PC-3 (cell line): ENCODE measurements at regions not wholly inside any gene's neighbourhood (a gene's known extent, or its start where the extent isn't known, plus 50 kb on each side); places are given as distances from the start of the nearest gene placed in this dataset.

Experiments used
- ATAC-seq: fragments of 200-7000 bp; cut with Tn5 transposase; 2 replicates; pipeline ENCODE4 v1.9.1; 2020; ENCODE audit warnings: mild to moderate bottlenecking, moderate library complexity
- BruUV-seq: library from RNA; stranded (reverse); fragments of 400-500 nt; replicated peaks from 2 replicates; lab custom pipeline; 2021; lab: Mats Ljungman, UMichigan
- CTCF ChIA-PET: fragments of 300-600 bp; sonication (Branson Sonifier 250); formaldehyde crosslinking; loops from one replicate; lab custom pipeline; 2022; ENCODE audit warnings: antibody characterized with exemption; lab: Charles Lee
- POLR2A ChIA-PET: fragments of 300-600 bp; sonication (Branson Sonifier 250); formaldehyde crosslinking; loops from one replicate; lab custom pipeline; 2022; ENCODE audit warnings: antibody characterized with exemption; ENCODE audit not compliant: unreplicated experiment; lab: Charles Lee
- DNase-seq: peaks from one replicate; pipeline ENCODE4 v3.0.0-alpha.2; 2015
- H2AFZ ChIP-seq: fragments of 300-600 bp; sonication (generic); 2 replicates; pipeline ENCODE4 v1.6.0; 2016; ENCODE audit warnings: antibody characterized with exemption, low read length
- H3F3A ChIP-seq: fragments of 300-600 bp; sonication (generic); one replicate; pipeline ENCODE4 v1.6.0; 2017; ENCODE audit warnings: antibody characterized with exemption, low read length, control low read depth, mild to moderate bottlenecking; ENCODE audit not compliant: unreplicated experiment
- H3K27ac ChIP-seq: fragments of 300-600 bp; sonication (generic); 2 replicates; pipeline ENCODE4 v1.5.1; 2016; ENCODE audit warnings: mild to moderate bottlenecking, low read length
- H3K27me3 ChIP-seq: fragments of 300-600 bp; sonication (generic); 2 replicates; pipeline ENCODE4 v1.6.1; 2016; ENCODE audit warnings: low read length, mixed read lengths
- H3K36me3 ChIP-seq: fragments of 300-600 bp; sonication (generic); 2 replicates; pipeline ENCODE4 v1.6.1; 2016; ENCODE audit warnings: low read depth, mixed run types, low read length, mixed read lengths
- H3K4me1 ChIP-seq: fragments of 300-600 bp; sonication (generic); 2 replicates; pipeline ENCODE4 v1.5.1; 2016; ENCODE audit warnings: low read length; ENCODE audit not compliant: insufficient read depth
- H3K4me2 ChIP-seq: fragments of 300-600 bp; sonication (generic); 2 replicates; pipeline ENCODE4 v1.6.0; 2016; ENCODE audit warnings: low read length
- H3K4me3 ChIP-seq: fragments of 300-600 bp; sonication (generic); 2 replicates; pipeline ENCODE4 v1.5.1; 2016; ENCODE audit warnings: mild to moderate bottlenecking, low read length, mixed read lengths
- H3K79me2 ChIP-seq: fragments of 300-600 bp; sonication (generic); 2 replicates; pipeline ENCODE4 v1.6.1; 2017; ENCODE audit warnings: low read length, mixed read lengths
- H3K9ac ChIP-seq: fragments of 300-600 bp; sonication (generic); 2 replicates; pipeline ENCODE4 v1.6.0; 2016; ENCODE audit warnings: mild to moderate bottlenecking, low read length
- H3K9me2 ChIP-seq: fragments of 300-600 bp; sonication (generic); replicated peaks from 2 replicates; pipeline ENCODE4 v1.6.1; 2016; ENCODE audit warnings: mixed run types, low read length, mixed read lengths
- H3K9me3 ChIP-seq: fragments of 300-600 bp; sonication (generic); 2 replicates; pipeline ENCODE4 v1.6.1; 2016; ENCODE audit warnings: low read length, mixed read lengths
- H4K20me1 ChIP-seq: fragments of 300-600 bp; sonication (generic); 2 replicates; pipeline ENCODE4 v1.6.1; 2016; ENCODE audit warnings: low read length, mixed read lengths
- EZH2 ChIP-seq: fragments of 300-600 bp; sonication (generic); IDR thresholded peaks from one replicate; pipeline ENCODE4 v1.6.1; 2017; ENCODE audit warnings: antibody characterized with exemption, mild to moderate bottlenecking, low read length; ENCODE audit not compliant: unreplicated experiment
- EZH2phosphoT487 ChIP-seq: fragments of 300-600 bp; sonication (generic); IDR thresholded peaks from 2 replicates; pipeline ENCODE4 v1.6.1; 2018; ENCODE audit warnings: mild to moderate bottlenecking, antibody characterized with exemption, low read length, borderline replicate concordance
- intact Hi-C: fragments of 100-400 bp; cut with micrococcal nuclease; formaldehyde crosslinking; loops from 2 replicates; pipeline ENCODE4 v1.9.0; 2023
- TF ChIP-seq, protein P1 (sequence below): fragments of 300-600 bp; sonication (generic); conservative IDR thresholded peaks from 2 replicates; pipeline ENCODE4 v1.5.1; 2017; ENCODE audit warnings: antibody characterized with exemption, low read depth, mild to moderate bottlenecking, low read length

GRCh38 chr10:70960783-70961570, 72.6 kb upstream of the PCBD1 start:
- no peaks in the 10 kb centered on the region for H4K20me1 ChIP-seq
- ATAC-seq: no peak
- no peaks in the 10 kb centered on the region for H3K9me2 ChIP-seq
- no peak for DNase-seq
- H3K9ac ChIP-seq: no peak overlapping the region
- no peaks in the 10 kb centered on the region for H3K79me2 ChIP-seq
- intact Hi-C loops: no loop called here
- POLR2A ChIA-PET: no interaction called here
- no TSS peak for BruUV-seq
- no peaks in the 10 kb centered on the region for H3F3A ChIP-seq
- H3K9me3 ChIP-seq: no peaks in the 10 kb centered on the region
- H3K4me3 ChIP-seq: no peak overlapping the region
- no peak overlapping the region for H3K27ac ChIP-seq
- TF ChIP-seq, protein P1, sequence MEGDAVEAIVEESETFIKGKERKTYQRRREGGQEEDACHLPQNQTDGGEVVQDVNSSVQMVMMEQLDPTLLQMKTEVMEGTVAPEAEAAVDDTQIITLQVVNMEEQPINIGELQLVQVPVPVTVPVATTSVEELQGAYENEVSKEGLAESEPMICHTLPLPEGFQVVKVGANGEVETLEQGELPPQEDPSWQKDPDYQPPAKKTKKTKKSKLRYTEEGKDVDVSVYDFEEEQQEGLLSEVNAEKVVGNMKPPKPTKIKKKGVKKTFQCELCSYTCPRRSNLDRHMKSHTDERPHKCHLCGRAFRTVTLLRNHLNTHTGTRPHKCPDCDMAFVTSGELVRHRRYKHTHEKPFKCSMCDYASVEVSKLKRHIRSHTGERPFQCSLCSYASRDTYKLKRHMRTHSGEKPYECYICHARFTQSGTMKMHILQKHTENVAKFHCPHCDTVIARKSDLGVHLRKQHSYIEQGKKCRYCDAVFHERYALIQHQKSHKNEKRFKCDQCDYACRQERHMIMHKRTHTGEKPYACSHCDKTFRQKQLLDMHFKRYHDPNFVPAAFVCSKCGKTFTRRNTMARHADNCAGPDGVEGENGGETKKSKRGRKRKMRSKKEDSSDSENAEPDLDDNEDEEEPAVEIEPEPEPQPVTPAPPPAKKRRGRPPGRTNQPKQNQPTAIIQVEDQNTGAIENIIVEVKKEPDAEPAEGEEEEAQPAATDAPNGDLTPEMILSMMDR: no peak
- TF ChIP-seq EZH2: no peak
- TF ChIP-seq EZH2phosphoT487: no peak
- no peak overlapping the region for H3K4me2 ChIP-seq
- no peaks in the 10 kb centered on the region for H3K36me3 ChIP-seq
- CTCF ChIA-PET: no interaction called here
- peaks cover 2% of the 10 kb centered on the region; the same call in 1 of the 2 replicates for H3K4me1 ChIP-seq
- peaks cover 33% of the 10 kb centered on the region for H3K27me3 ChIP-seq
- H2AFZ ChIP-seq: no peak overlapping the region

DNA sequence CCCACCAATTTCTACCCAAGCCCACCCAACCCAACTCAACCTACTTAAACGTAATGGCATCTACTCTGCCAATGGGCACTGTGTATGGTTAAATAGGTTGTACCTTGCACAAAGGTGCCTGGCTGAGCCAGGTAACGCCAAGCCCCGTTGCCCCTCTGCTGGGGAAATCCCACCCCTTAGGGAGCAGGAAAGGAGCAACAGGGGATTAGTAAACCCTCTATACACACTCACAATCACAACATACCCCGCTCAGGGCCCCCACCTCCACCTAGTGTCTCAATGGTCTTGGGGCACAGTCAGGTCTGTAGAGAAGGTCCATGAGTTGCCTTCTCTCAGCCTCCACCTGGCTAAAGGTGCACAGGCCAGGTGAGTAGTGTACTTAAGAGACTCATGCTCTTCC, 74.3 kb upstream of the PCBD1 start:
- Histone ChIP-seq H3K27me3 (peaks cover 16% of the 10 kb centered on the region; the same call in 1 of the 2 replicates), H3K36me3 (no peaks in the 10 kb centered on the region), H3F3A (no peaks in the 10 kb centered on the region), H3K4me2 (no peak overlapping the region), H2AFZ (no peak overlapping the region), H4K20me1 (no peaks in the 10 kb centered on the region), H3K9ac (no peak overlapping the region), H3K79me2 (no peaks in the 10 kb centered on the region), H3K9me2 (no peaks in the 10 kb centered on the region), H3K4me1 (peaks cover 3% of the 10 kb centered on the region; the same call in 1 of the 2 replicates), H3K9me3 (no peaks in the 10 kb centered on the region), H3K4me3 (no peak overlapping the region), H3K27ac (no peak overlapping the region)
- DNase-seq (no peak), ATAC-seq (no peak)
- intact Hi-C loops: no loop called here
- ChIA-PET POLR2A (no interaction called here), CTCF (no interaction called here)
- BruUV-seq: no TSS peak
- TF ChIP-seq EZH2 (no peak), EZH2phosphoT487 (no peak)
- TF ChIP-seq, protein P1: no peak

GRCh38 chr10:70963271-70963670, 74.9 kb upstream of the PCBD1 start:
- no peak overlapping the region for H3K4me3 ChIP-seq
- H3F3A ChIP-seq: no peaks in the 10 kb centered on the region
- H3K27ac ChIP-seq: no peak overlapping the region
- DNase-seq: no peak
- H3K9ac ChIP-seq: no peak overlapping the region
- TF ChIP-seq EZH2phosphoT487 (no peak), EZH2 (no peak)
- TF ChIP-seq, protein P1: no peak
- no peak overlapping the region for H3K4me2 ChIP-seq
- ChIA-PET CTCF (no interaction called here), POLR2A (no interaction called here)
- no peaks in the 10 kb centered on the region for H3K9me2 ChIP-seq
- peaks cover 13% of the 10 kb centered on the region; the same call in 1 of the 2 replicates for H3K27me3 ChIP-seq
- BruUV-seq: no TSS peak
- no peaks in the 10 kb centered on the region for H3K36me3 ChIP-seq
- no peak overlapping the region for H2AFZ ChIP-seq
- no peaks in the 10 kb centered on the region for H3K79me2 ChIP-seq
- H4K20me1 ChIP-seq: no peaks in the 10 kb centered on the region
- H3K9me3 ChIP-seq: no peaks in the 10 kb centered on the region
- no peak for ATAC-seq
- intact Hi-C loops: no loop called here
- peaks cover 3% of the 10 kb centered on the region; the same call in 1 of the 2 replicates for H3K4me1 ChIP-seq
